CD4-positive, alpha-beta T cell (primary cell): ENCODE measurements at regions not wholly inside any gene's neighbourhood (a gene's known extent, or its start where the extent isn't known, plus 50 kb on each side); places are given as distances from the start of the nearest gene placed in this dataset.

Experiments used
- ATAC-seq: fragments of 200-7000 bp; cut with Tn5 transposase; one replicate; pipeline ENCODE4 v1.10.0; 2022; ENCODE audit warnings: mild to moderate bottlenecking; ENCODE audit not compliant: poor library complexity
- CTCF ChIA-PET: fragments of 350-600 bp; sonication (Branson Sonifier 250); formaldehyde crosslinking; loops from one replicate; lab custom pipeline; 2021; ENCODE audit warnings: antibody characterized with exemption, inconsistent platforms; lab: Charles Lee
- POLR2A ChIA-PET: fragments of 350-600 bp; sonication (Branson Sonifier 250); formaldehyde crosslinking; loops from one replicate; lab custom pipeline; 2021; ENCODE audit warnings: antibody characterized with exemption, inconsistent platforms; lab: Charles Lee
- DNase-seq, 14 experiments: peaks; one replicate each; pipeline ENCODE4 v3.0.0-alpha.2; 2013 to 2020; ENCODE audit warnings: mixed read lengths in 2 of 14
- H3K27ac ChIP-seq, 2 donors: one replicate each; pipeline versions ENCODE4 v1.5.1 to v1.7.0; 2013; ENCODE audit warnings: low read length in 2 of 2, low read depth in 1 of 2, mild to moderate bottlenecking in 1 of 2
- H3K27me3 ChIP-seq, 2 experiments: 1 replicate in 1 of 2; 2 replicates in 1 of 2; pipeline versions ENCODE4 v1.6.1 to v1.7.0; 2013; ENCODE audit warnings: low read length in 2 of 2, control low read depth in 1 of 2, mild to moderate bottlenecking in 1 of 2, moderate library complexity in 1 of 2; ENCODE audit not compliant: insufficient read depth in 2 of 2, control insufficient read depth in 1 of 2
- H3K36me3 ChIP-seq: one replicate; pipeline ENCODE4 v1.6.1; 2013; ENCODE audit warnings: low read length, control low read depth; ENCODE audit not compliant: insufficient read depth
- H3K4me1 ChIP-seq: one replicate; pipeline ENCODE4 v1.6.1; 2013; ENCODE audit warnings: low read length, control low read depth; ENCODE audit not compliant: insufficient read depth
- H3K4me3 ChIP-seq: one replicate; pipeline ENCODE4 v1.5.1; 2013; ENCODE audit warnings: mild to moderate bottlenecking, low read length, moderate library complexity
- H3K9me3 ChIP-seq, 2 experiments: 1 replicate in 1 of 2; 2 replicates in 1 of 2; pipeline versions ENCODE4 v1.6.1 to v1.7.0; 2013; ENCODE audit warnings: low read length in 2 of 2, mild to moderate bottlenecking in 2 of 2, control low read depth in 1 of 2, moderate library complexity in 1 of 2; ENCODE audit not compliant: control insufficient read depth in 1 of 2, insufficient read depth in 1 of 2
- H3K27ac Mint-ChIP-seq: one replicate; pipeline ENCODE4 v1.8.0; 2020; ENCODE audit warnings: mixed read lengths
- H3K27me3 Mint-ChIP-seq: one replicate; pipeline ENCODE4 v1.8.0; 2021; ENCODE audit warnings: mixed read lengths
- H3K36me3 Mint-ChIP-seq: one replicate; pipeline ENCODE4 v1.8.0; 2021; ENCODE audit warnings: low read depth, mixed read lengths
- H3K4me1 Mint-ChIP-seq: one replicate; pipeline ENCODE4 v1.8.0; 2021; ENCODE audit warnings: low read depth, mixed read lengths
- H3K4me3 Mint-ChIP-seq: one replicate; pipeline ENCODE4 v1.8.0; 2020; ENCODE audit warnings: mild to moderate bottlenecking, mixed read lengths
- H3K9me3 Mint-ChIP-seq: one replicate; pipeline ENCODE4 v1.8.0; 2020; ENCODE audit warnings: mixed read lengths
- intact Hi-C, 2 experiments: fragments of 100-400 bp; cut with DNase I in 1 of 2; cut with micrococcal nuclease in 1 of 2; formaldehyde crosslinking; loops; one replicate each; pipeline versions ENCODE4 v1.15.1 to v1.9.0; 2023 to 2025; cut with DNase I, micrococcal nuclease
- TF ChIP-seq, protein P1 (sequence below): fragments of 200-600 bp; IDR thresholded peaks from one replicate; pipeline ENCODE4 v1.8.0; 2022; ENCODE audit warnings: antibody characterized with exemption, mild to moderate bottlenecking

GRCh38 chr2:234147335-234147861 is 96.9 kb downstream of the SPP2 start:
- H3K4me3 ChIP-seq: no peak overlapping the region
- intact Hi-C loops: no loop called here
- Mint-ChIP-seq H3K4me1 (peaks cover 66% of the 10 kb centered on the region), H3K27me3 (no peaks in the 10 kb centered on the region), H3K36me3 (no peaks in the 10 kb centered on the region), H3K4me3 (peak overlapping the region; percentile 73), H3K27ac (peak overlapping the region; percentile 50), H3K9me3 (no peaks in the 10 kb centered on the region)
- H3K27ac ChIP-seq: no peak overlapping the region
- no peaks in the 10 kb centered on the region for H3K9me3 ChIP-seq
- H3K36me3 ChIP-seq: no peaks in the 10 kb centered on the region
- DNase-seq (peak in 4 of 14 experiments; percentile 23 to 83 (median 78)), ATAC-seq (peak; percentile 91)
- H3K27me3 ChIP-seq: no peaks in the 10 kb centered on the region
- CTCF ChIA-PET: interaction anchor here (0.9 to 1.4 kb wide), 2 partner anchors 12 to 352 kb away, joined by 3 to 5 read pairs; no protein-coding TSS in a partner anchor
- POLR2A ChIA-PET: interaction anchor here (0.8 to 1.7 kb wide), 5 partner anchors 145 to 353 kb away, joined by 3 to 6 read pairs (median 3); no protein-coding TSS in a partner anchor
- TF ChIP-seq, protein P1, sequence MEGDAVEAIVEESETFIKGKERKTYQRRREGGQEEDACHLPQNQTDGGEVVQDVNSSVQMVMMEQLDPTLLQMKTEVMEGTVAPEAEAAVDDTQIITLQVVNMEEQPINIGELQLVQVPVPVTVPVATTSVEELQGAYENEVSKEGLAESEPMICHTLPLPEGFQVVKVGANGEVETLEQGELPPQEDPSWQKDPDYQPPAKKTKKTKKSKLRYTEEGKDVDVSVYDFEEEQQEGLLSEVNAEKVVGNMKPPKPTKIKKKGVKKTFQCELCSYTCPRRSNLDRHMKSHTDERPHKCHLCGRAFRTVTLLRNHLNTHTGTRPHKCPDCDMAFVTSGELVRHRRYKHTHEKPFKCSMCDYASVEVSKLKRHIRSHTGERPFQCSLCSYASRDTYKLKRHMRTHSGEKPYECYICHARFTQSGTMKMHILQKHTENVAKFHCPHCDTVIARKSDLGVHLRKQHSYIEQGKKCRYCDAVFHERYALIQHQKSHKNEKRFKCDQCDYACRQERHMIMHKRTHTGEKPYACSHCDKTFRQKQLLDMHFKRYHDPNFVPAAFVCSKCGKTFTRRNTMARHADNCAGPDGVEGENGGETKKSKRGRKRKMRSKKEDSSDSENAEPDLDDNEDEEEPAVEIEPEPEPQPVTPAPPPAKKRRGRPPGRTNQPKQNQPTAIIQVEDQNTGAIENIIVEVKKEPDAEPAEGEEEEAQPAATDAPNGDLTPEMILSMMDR: no peak
- peaks cover 47% of the 10 kb centered on the region for H3K4me1 ChIP-seq

GRCh38 chr2:234146087-234146826 is 95.8 kb downstream of the SPP2 start:
- H3K9me3 ChIP-seq: no peaks in the 10 kb centered on the region
- ChIA-PET POLR2A (interaction anchor here (0.8 to 1.0 kb wide), 3 partner anchors 146 to 354 kb away, joined by 3 to 4 read pairs (median 3); no protein-coding TSS in a partner anchor), CTCF (no interaction called here)
- no peaks in the 10 kb centered on the region for H3K36me3 Mint-ChIP-seq
- H3K4me1 Mint-ChIP-seq: peaks cover 74% of the 10 kb centered on the region
- no peaks in the 10 kb centered on the region for H3K36me3 ChIP-seq
- H3K4me3 Mint-ChIP-seq: peak overlapping the region; percentile 54
- peak in 2 of 14 experiments; percentile 22 to 32 for DNase-seq
- no peaks in the 10 kb centered on the region for H3K27me3 Mint-ChIP-seq
- no peaks in the 10 kb centered on the region for H3K27me3 ChIP-seq
- TF ChIP-seq, protein P1: no peak
- H3K4me1 ChIP-seq: peaks cover 47% of the 10 kb centered on the region
- intact Hi-C loops: no loop called here
- H3K27ac Mint-ChIP-seq: peak overlapping the region; percentile 71
- H3K9me3 Mint-ChIP-seq: no peaks in the 10 kb centered on the region
- H3K4me3 ChIP-seq: no peak overlapping the region
- no peak for ATAC-seq
- no peak overlapping the region for H3K27ac ChIP-seq

DNA sequence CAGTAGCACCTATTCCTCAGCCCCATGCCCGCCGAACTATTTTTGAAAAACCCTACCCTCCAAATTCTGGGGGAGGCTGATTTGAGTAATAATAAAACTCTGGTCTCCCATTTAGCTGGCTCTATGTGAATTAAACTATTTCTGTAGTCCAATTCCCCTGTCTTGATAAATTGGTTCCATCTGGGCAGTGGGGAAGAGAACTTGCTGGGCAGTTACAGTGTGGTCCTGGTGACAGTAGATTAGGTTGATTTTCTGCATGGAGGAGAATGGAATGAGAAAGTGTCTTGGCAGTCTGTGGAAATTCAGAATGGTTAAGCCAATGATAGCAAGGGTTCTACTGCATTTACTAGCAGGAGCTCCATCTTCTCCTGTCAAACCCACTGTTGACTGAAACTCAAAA is 95.0 kb downstream of the SPP2 start:
- intact Hi-C loops: no loop called here
- H3K36me3 Mint-ChIP-seq: no peaks in the 10 kb centered on the region

More for the DNA sequence above, 95.0 kb downstream of the SPP2 start:
- no peak overlapping the region for H3K27ac ChIP-seq
- no peaks in the 10 kb centered on the region for H3K36me3 ChIP-seq
- no peak overlapping the region for H3K4me3 ChIP-seq
- CTCF ChIA-PET: no interaction called here
- Mint-ChIP-seq H3K9me3 (no peaks in the 10 kb centered on the region), H3K27me3 (no peaks in the 10 kb centered on the region), H3K4me3 (no peak overlapping the region), H3K4me1 (peaks cover 77% of the 10 kb centered on the region), H3K27ac (no peak overlapping the region)
- TF ChIP-seq, protein P1: no peak
- POLR2A ChIA-PET: no interaction called here
- DNase-seq (no peak), ATAC-seq (no peak)
- H3K27me3 ChIP-seq: no peaks in the 10 kb centered on the region
- H3K4me1 ChIP-seq: peaks cover 43% of the 10 kb centered on the region
- H3K9me3 ChIP-seq: no peaks in the 10 kb centered on the region
